ENCODE measurements at regions not wholly inside any gene's neighbourhood (a gene's known extent, or its start where the extent isn't known, plus 50 kb on each side); places are given as distances from the start of the nearest gene placed in this dataset.

- no peaks in the 10 kb centered on the region for H3K9me3 ChIP-seq (ENCODE audit: low read depth, low read length, poor library complexity, severe bottlenecking)
- BruUV-seq (replicated peaks) = no TSS peak
- no peak overlapping the region for H3K27ac ChIP-seq (ENCODE audit: low read depth, low read length, poor library complexity, severe bottlenecking)
- DNase-seq (ENCODE audit: low spot score) = no peak
- ChIA-PET CTCF (no interaction called here), POLR2A (ENCODE audit: low non-redundant PET) (no interaction called here)
- H3K4me1 ChIP-seq (ENCODE audit: insufficient read depth, low read length, poor library complexity, severe bottlenecking) = peaks cover 11% of the 10 kb centered on the region
- intact Hi-C loops (cut with micrococcal nuclease; ENCODE audit: unreplicated experiment) = no loop called here
- H3K27me3 ChIP-seq (replicated peaks; ENCODE audit: insufficient read depth, low read depth, low read length, poor library complexity) = no peaks in the 10 kb centered on the region
- TF ChIP-seq CTCF (conservative IDR thresholded peaks at IDR 0.05; ENCODE audit: low read depth, low read length) (no peak), EZH2 (IDR thresholded peaks at IDR 0.05; ENCODE audit: borderline replicate concordance, low read depth, low read length, poor library complexity, severe bottlenecking) (no peak)
- no peak overlapping the region for H3K4me3 ChIP-seq (ENCODE audit: low read depth, low read length, poor library complexity, severe bottlenecking)
- no peaks in the 10 kb centered on the region for H3K36me3 ChIP-seq (ENCODE audit: insufficient read depth, low read length, poor library complexity, severe bottlenecking)
These were observed 156.4 kb downstream of the ZFP36L2 start for GRCh38 chr2:43070030-43070429.

GRCh38 chr2:43068631-43069517, 157.5 kb downstream of the ZFP36L2 start:
- no peak overlapping the region for H3K27ac ChIP-seq (ENCODE audit: low read depth, low read length, poor library complexity, severe bottlenecking)
- DNase-seq (ENCODE audit: low spot score) = no peak
- no peak overlapping the region for H3K4me3 ChIP-seq (ENCODE audit: low read depth, low read length, poor library complexity, severe bottlenecking)
- ChIA-PET CTCF (no interaction called here), POLR2A (ENCODE audit: low non-redundant PET) (no interaction called here)
- no peaks in the 10 kb centered on the region for H3K4me1 ChIP-seq (ENCODE audit: insufficient read depth, low read length, poor library complexity, severe bottlenecking)
- BruUV-seq (replicated peaks) = no TSS peak
- no peaks in the 10 kb centered on the region for H3K36me3 ChIP-seq (ENCODE audit: insufficient read depth, low read length, poor library complexity, severe bottlenecking)
- no peak for TF ChIP-seq CTCF (conservative IDR thresholded peaks at IDR 0.05; ENCODE audit: low read depth, low read length)
- intact Hi-C loops (cut with micrococcal nuclease; ENCODE audit: unreplicated experiment) = no loop called here
- H3K9me3 ChIP-seq (ENCODE audit: low read depth, low read length, poor library complexity, severe bottlenecking) = no peaks in the 10 kb centered on the region
- H3K27me3 ChIP-seq (replicated peaks; ENCODE audit: insufficient read depth, low read depth, low read length, poor library complexity) = no peaks in the 10 kb centered on the region

GRCh38 chr2:43068041-43068533, 158.3 kb downstream of the ZFP36L2 start:
- DNase-seq (ENCODE audit: low spot score) = no peak
- POLR2A ChIA-PET (ENCODE audit: low non-redundant PET) = no interaction called here
- H3K27ac ChIP-seq (ENCODE audit: low read depth, low read length, poor library complexity, severe bottlenecking) = no peak overlapping the region

More at GRCh38 chr2:43068041-43068533, 158.3 kb downstream of the ZFP36L2 start:
- intact Hi-C loops (cut with micrococcal nuclease; ENCODE audit: unreplicated experiment) = no loop called here
- Histone ChIP-seq H3K9me3 (ENCODE audit: low read depth, low read length, poor library complexity, severe bottlenecking) (no peaks in the 10 kb centered on the region), H3K4me1 (ENCODE audit: insufficient read depth, low read length, poor library complexity, severe bottlenecking) (no peaks in the 10 kb centered on the region), H3K4me3 (ENCODE audit: low read depth, low read length, poor library complexity, severe bottlenecking) (no peak overlapping the region), H3K36me3 (ENCODE audit: insufficient read depth, low read length, poor library complexity, severe bottlenecking) (no peaks in the 10 kb centered on the region), H3K27me3 (replicated peaks; ENCODE audit: insufficient read depth, low read depth, low read length, poor library complexity) (no peaks in the 10 kb centered on the region)
- CTCF ChIA-PET = no interaction called here
- TF ChIP-seq EZH2 (IDR thresholded peaks at IDR 0.05; ENCODE audit: borderline replicate concordance, low read depth, low read length, poor library complexity, severe bottlenecking) (no peak), CTCF (conservative IDR thresholded peaks at IDR 0.05; ENCODE audit: low read depth, low read length) (no peak)
- BruUV-seq (replicated peaks) = no TSS peak
